HepG2 (cell line): ENCODE measurements at regions not wholly inside any gene's neighbourhood (a gene's known extent, or its start where the extent isn't known, plus 50 kb on each side); places are given as distances from the start of the nearest gene placed in this dataset.

ENCODE experiments used
- ATAC-seq: fragments of 200-7000 bp; cut with Tn5 transposase; 3 replicates; pipeline ENCODE4 v1.9.1; 2020; ENCODE audit warnings: mild to moderate bottlenecking, moderate library complexity
- BruUV-seq: library from RNA; stranded (reverse); fragments of 400-500 nt; replicated peaks from 2 replicates; lab custom pipeline; 2021; lab: Mats Ljungman, UMichigan
- CTCF ChIA-PET: fragments of 300-600 bp; formaldehyde crosslinking; extraction: SDS; loops from one replicate; lab custom pipeline; 2021; ENCODE audit warnings: low total read pairs, inconsistent platforms, low intra/inter-chr PET ratio; lab: Yijun Ruan, JAX
- POLR2A ChIA-PET: fragments of 350-600 bp; sonication (Branson Sonifier 250); formaldehyde crosslinking; loops from one replicate; lab custom pipeline; 2020; ENCODE audit warnings: antibody characterized with exemption, inconsistent platforms; lab: Yijun Ruan, JAX
- DNase-seq: peaks from one replicate; pipeline ENCODE4 v3.0.0-alpha.2; 2015; ENCODE audit warnings: low spot score
- FAIRE-seq: peaks from 3 replicates; lab custom pipeline; 2011; peaks lifted over from hg19 to GRCh38; lab: Jason Lieb, UNC
- H2AFZ ChIP-seq: one replicate; pipeline ENCODE4 v1.6.1; 2011; ENCODE audit warnings: low read length, inconsistent platforms
- H3K27ac ChIP-seq: fragments of 300-600 bp; 3 replicates; pipeline ENCODE4 v1.8.0; 2011; ENCODE audit warnings: mixed run types, mild to moderate bottlenecking, mixed read lengths, low read length, inconsistent platforms; ENCODE audit not compliant: insufficient read depth; ENCODE audit errors: extremely low read length
- H3K27me3 ChIP-seq, 2 experiments: fragments of 200-600 bp in 1 of 2; 2 replicates in 1 of 2; 3 replicates in 1 of 2; pipeline versions ENCODE4 v1.6.0 to v1.8.0; 2011; ENCODE audit warnings: low read length in 2 of 2, mild to moderate bottlenecking in 2 of 2, moderate library complexity in 2 of 2, inconsistent platforms in 1 of 2; ENCODE audit not compliant: insufficient read depth in 2 of 2, control insufficient read depth in 1 of 2
- H3K36me3 ChIP-seq, 2 experiments: fragments of 200-600 bp in 1 of 2; replicated peaks in 1 of 2; 2 replicates in 1 of 2; 3 replicates in 1 of 2; pipeline versions ENCODE4 v1.5.1 to v1.8.0; 2011; ENCODE audit warnings: low read length in 2 of 2, inconsistent platforms in 1 of 2; ENCODE audit not compliant: insufficient read depth in 2 of 2, control insufficient read depth in 1 of 2
- H3K4me1 ChIP-seq: 2 replicates; pipeline ENCODE4 v1.5.1; 2012; ENCODE audit warnings: low read length, inconsistent platforms; ENCODE audit not compliant: insufficient read depth
- H3K4me2 ChIP-seq: 2 replicates; pipeline ENCODE4 v1.6.0; 2011; ENCODE audit warnings: low read depth, low read length, inconsistent platforms
- H3K4me3 ChIP-seq, 3 experiments: fragments of 200-600 bp in 1 of 3; sonication (generic), shearing (Covaris generic) in 1 of 3; replicated peaks in 1 of 3; 2 replicates each; pipeline ENCODE4 v1.5.1; 2011 to 2016; ENCODE audit warnings: low read length in 3 of 3, inconsistent platforms in 2 of 3, low read depth in 2 of 3, mild to moderate bottlenecking in 2 of 3, control low read depth in 1 of 3, mixed read lengths in 1 of 3; ENCODE audit not compliant: insufficient read depth in 1 of 3
- H3K79me2 ChIP-seq: one replicate; pipeline ENCODE4 v1.6.1; 2011; ENCODE audit warnings: low read length, inconsistent platforms; ENCODE audit not compliant: insufficient read depth
- H3K9ac ChIP-seq: 2 replicates; pipeline ENCODE4 v1.6.0; 2011; ENCODE audit warnings: mild to moderate bottlenecking, low read depth, low read length, inconsistent platforms; ENCODE audit not compliant: insufficient read depth
- H3K9me3 ChIP-seq: 2 replicates; pipeline ENCODE4 v1.5.1; 2012; ENCODE audit warnings: mild to moderate bottlenecking, low read length
- H4K20me1 ChIP-seq: 2 replicates; pipeline ENCODE4 v1.6.0; 2011; ENCODE audit warnings: inconsistent platforms, mild to moderate bottlenecking, low read length, moderate library complexity; ENCODE audit not compliant: insufficient read depth
- ATF1 ChIP-seq: IDR thresholded peaks from 2 replicates; pipeline ENCODE4 v1.6.1; 2016; ENCODE audit warnings: mild to moderate bottlenecking, control low read depth
- EP300 ChIP-seq, 3 experiments: sonication (generic) in 1 of 3; formaldehyde crosslinking in 1 of 3; IDR thresholded peaks; 2 replicates each; pipeline versions ENCODE4 v1.5.1 to v1.6.1; 2011 to 2020; ENCODE audit warnings: low read depth in 2 of 3, low read length in 2 of 3, borderline replicate concordance in 1 of 3, improper control_type of control experiment in 1 of 3, mild to moderate bottlenecking in 1 of 3, missing genetic modification reagents in 1 of 3, moderate library complexity in 1 of 3
- ESRRA ChIP-seq: sonication (generic); formaldehyde crosslinking; IDR thresholded peaks from 2 replicates; pipeline ENCODE4 v1.5.1; 2020; ENCODE audit warnings: mild to moderate bottlenecking, low read depth, missing genetic modification reagents
- FOXO1 ChIP-seq: sonication (generic); formaldehyde crosslinking; IDR thresholded peaks from 2 replicates; pipeline ENCODE4 v1.4.0; 2020; ENCODE audit warnings: missing genetic modification reagents
- MXD1 ChIP-seq: sonication (generic); formaldehyde crosslinking; IDR thresholded peaks from 2 replicates; pipeline ENCODE4 v1.4.0; 2020; ENCODE audit warnings: mild to moderate bottlenecking, missing genetic modification reagents
- POLR2G ChIP-seq: fragments of 200-400 bp; formaldehyde crosslinking; IDR thresholded peaks from 2 replicates; pipeline ENCODE4 v1.6.1; 2018; ENCODE audit warnings: mild to moderate bottlenecking, low read depth, low read length, moderate library complexity
- SSRP1 ChIP-seq: IDR thresholded peaks from 2 replicates; pipeline ENCODE4 v1.6.1; 2016; ENCODE audit warnings: control low read depth
- TBX2 ChIP-seq: sonication (generic); formaldehyde crosslinking; IDR thresholded peaks from 2 replicates; pipeline ENCODE4 v1.5.0; 2020; ENCODE audit warnings: missing genetic modification reagents, mild to moderate bottlenecking, borderline replicate concordance
- TRIM24 ChIP-seq: sonication (generic); formaldehyde crosslinking; IDR thresholded peaks from 2 replicates; pipeline ENCODE4 v1.8.0; 2022; ENCODE audit warnings: mild to moderate bottlenecking, missing genetic modification reagents
- WIZ ChIP-seq: sonication (generic); formaldehyde crosslinking; IDR thresholded peaks from 2 replicates; pipeline ENCODE4 v1.5.1; 2020; ENCODE audit warnings: mild to moderate bottlenecking, missing genetic modification reagents
- ZBTB34 ChIP-seq: sonication (generic); formaldehyde crosslinking; IDR thresholded peaks from 2 replicates; pipeline ENCODE4 v1.8.0; 2022; ENCODE audit warnings: mild to moderate bottlenecking, missing genetic modification reagents
- ZNF224 ChIP-seq: sonication (generic); formaldehyde crosslinking; IDR thresholded peaks from 2 replicates; pipeline ENCODE4 v1.5.0; 2020; ENCODE audit warnings: mild to moderate bottlenecking, missing genetic modification reagents
- ZNF251 ChIP-seq: sonication (generic); formaldehyde crosslinking; IDR thresholded peaks from 2 replicates; pipeline ENCODE4 v1.9.0; 2021; ENCODE audit warnings: mild to moderate bottlenecking, missing genetic modification reagents
- ZNF589 ChIP-seq: sonication (generic); formaldehyde crosslinking; conservative IDR thresholded peaks from 2 replicates; pipeline ENCODE4 v1.8.0; 2022; ENCODE audit warnings: mild to moderate bottlenecking, moderate library complexity, missing genetic modification reagents
- ZNF609 ChIP-seq: sonication (generic); formaldehyde crosslinking; IDR thresholded peaks from 2 replicates; pipeline ENCODE4 v1.4.0; 2020; ENCODE audit warnings: mild to moderate bottlenecking, missing genetic modification reagents, borderline replicate concordance
- ZNF773 ChIP-seq: sonication (generic); formaldehyde crosslinking; IDR thresholded peaks from 2 replicates; pipeline ENCODE4 v1.4.0; 2020; ENCODE audit warnings: missing genetic modification reagents, borderline replicate concordance
- WGBS: methylation state at CpG from one replicate; pipeline ENCODE4 v1.1.6; 2017; ENCODE audit warnings: low lambda C conversion rate; 5-methylcytosine and 5-hydroxymethylcytosine counted together
- in situ Hi-C: cut with HindIII; loops from 2 replicates; pipeline ENCODE4 v1.10.0; 2017; ENCODE audit warnings: low pct_unique_long_range_greater_than_20kb; ENCODE audit not compliant: extremely low pct_ligation_motif_present
- intact Hi-C: fragments of 100-400 bp; cut with micrococcal nuclease; formaldehyde crosslinking; loops from one replicate; pipeline ENCODE4 v1.10.0; 2022; ENCODE audit not compliant: unreplicated experiment

- POLR2A ChIA-PET: no interaction called here
- in situ Hi-C loops: no loop called here
These were observed 171.3 kb upstream of the GAS1 start for GRCh38 chr9:87118594-87118993.

More at GRCh38 chr9:87118594-87118993, 171.3 kb upstream of the GAS1 start:
- Histone ChIP-seq H3K27me3 (no peaks in the 10 kb centered on the region), H3K4me2 (no peak overlapping the region), H3K9me3 (no peaks in the 10 kb centered on the region), H3K36me3 (no peaks in the 10 kb centered on the region), H3K79me2 (no peaks in the 10 kb centered on the region), H3K4me1 (no peaks in the 10 kb centered on the region; the same call in 1 of the 2 replicates), H3K9ac (no peak overlapping the region), H3K27ac (no peak overlapping the region), H4K20me1 (no peaks in the 10 kb centered on the region), H3K4me3 (no peak overlapping the region), H2AFZ (no peak overlapping the region)
- FAIRE-seq (no peak), ATAC-seq (no peak), DNase-seq (no peak)
- intact Hi-C loops: no loop called here
- CTCF ChIA-PET: no interaction called here
- WGBS: 8% methylated on average over 1 of the region's 1 CpG
- no TSS peak for BruUV-seq
- TF ChIP-seq POLR2G (no peak), WIZ (CRISPR knock-in tag) (no peak), TBX2 (CRISPR knock-in tag) (no peak), ZNF224 (CRISPR knock-in tag) (no peak), MXD1 (no peak), EP300 (IDR thresholded peaks at IDR 0.05; ENCODE audit: low read depth in 2 of 2, low read length in 2 of 2) (no peak), EP300 (CRISPR knock-in tag; IDR thresholded peaks at IDR 0.05; ENCODE audit: borderline replicate concordance) (no peak), ZBTB34 (CRISPR knock-in tag) (no peak), ZNF773 (CRISPR knock-in tag) (no peak), ESRRA (CRISPR knock-in tag) (no peak), ZNF609 (CRISPR knock-in tag) (no peak), ZNF251 (CRISPR knock-in tag) (no peak), TRIM24 (CRISPR knock-in tag) (no peak), FOXO1 (CRISPR knock-in tag) (no peak), ZNF589 (CRISPR knock-in tag) (no peak), SSRP1 (no peak), ATF1 (CRISPR knock-in tag) (no peak)
